RCC 7860 (cell line): ENCODE measurements at regions not wholly inside any gene's neighbourhood (a gene's known extent, or its start where the extent isn't known, plus 50 kb on each side); places are given as distances from the start of the nearest gene placed in this dataset.

Source experiments
- DNase-seq: peaks from one replicate; pipeline ENCODE4 v3.0.0-alpha.2; 2015; ENCODE audit warnings: low spot score
- FAIRE-seq: peaks from 2 replicates; lab custom pipeline; 2012; peaks lifted over from hg19 to GRCh38; lab: Jason Lieb, UNC

- no peak for DNase-seq
Observed at GRCh38 chr6:135791441-135791840, 60.1 kb upstream of the PDE7B start.

DNA sequence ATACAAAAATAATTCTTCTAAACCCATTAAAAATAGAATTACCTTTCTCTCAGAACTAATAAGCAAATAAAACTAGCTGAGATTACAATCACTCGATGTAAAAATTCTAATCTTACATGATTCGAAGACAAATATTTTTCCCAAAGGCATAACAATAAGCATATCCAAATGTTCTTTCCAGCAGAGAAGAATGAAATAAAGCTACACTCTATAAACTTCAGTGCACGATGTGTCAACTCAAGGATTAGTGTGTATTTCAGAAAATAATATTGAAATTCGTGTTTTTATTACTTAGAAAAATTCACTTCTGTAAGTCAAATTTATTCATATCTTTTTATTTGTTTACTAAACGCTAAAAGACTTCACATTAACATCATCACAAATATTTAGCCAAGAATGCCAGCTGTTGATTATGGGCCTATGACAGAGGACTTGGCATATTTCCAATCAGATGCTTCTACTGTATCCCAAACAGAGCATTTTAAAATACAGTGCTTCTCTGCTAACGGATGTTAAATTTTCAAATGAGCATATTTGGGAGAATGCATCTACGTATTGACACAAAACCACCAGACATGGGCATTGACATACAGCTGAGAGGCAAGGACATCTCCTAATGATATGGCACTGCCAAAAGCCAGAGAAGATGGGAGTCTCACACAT lies 54.7 kb upstream of the PDE7B start:
- DNase-seq (no peak), FAIRE-seq (no peak)

More at GRCh38 chr6:135791441-135791840, 60.1 kb upstream of the PDE7B start:
- no peak for FAIRE-seq

DNA sequence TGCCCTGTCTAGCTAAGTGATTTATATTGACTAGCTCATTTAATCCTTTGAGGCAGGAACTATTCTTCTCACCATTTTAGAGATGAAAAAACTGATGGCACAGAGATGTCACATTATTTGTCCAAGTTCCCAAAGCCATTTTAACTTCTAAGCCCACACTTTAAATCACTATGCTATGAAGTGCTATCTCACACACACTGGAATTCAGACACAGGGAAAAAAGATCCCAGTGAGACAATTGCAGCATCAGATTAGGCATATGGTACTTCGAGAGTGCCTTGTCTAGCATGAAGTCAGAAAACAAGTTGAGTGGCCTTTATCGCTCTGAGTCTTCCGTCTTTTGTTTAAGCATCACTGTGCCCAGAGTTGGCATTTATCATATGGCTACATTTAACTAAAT lies 54.1 kb upstream of the PDE7B start:
- DNase-seq (no peak), FAIRE-seq (no peak)

DNA sequence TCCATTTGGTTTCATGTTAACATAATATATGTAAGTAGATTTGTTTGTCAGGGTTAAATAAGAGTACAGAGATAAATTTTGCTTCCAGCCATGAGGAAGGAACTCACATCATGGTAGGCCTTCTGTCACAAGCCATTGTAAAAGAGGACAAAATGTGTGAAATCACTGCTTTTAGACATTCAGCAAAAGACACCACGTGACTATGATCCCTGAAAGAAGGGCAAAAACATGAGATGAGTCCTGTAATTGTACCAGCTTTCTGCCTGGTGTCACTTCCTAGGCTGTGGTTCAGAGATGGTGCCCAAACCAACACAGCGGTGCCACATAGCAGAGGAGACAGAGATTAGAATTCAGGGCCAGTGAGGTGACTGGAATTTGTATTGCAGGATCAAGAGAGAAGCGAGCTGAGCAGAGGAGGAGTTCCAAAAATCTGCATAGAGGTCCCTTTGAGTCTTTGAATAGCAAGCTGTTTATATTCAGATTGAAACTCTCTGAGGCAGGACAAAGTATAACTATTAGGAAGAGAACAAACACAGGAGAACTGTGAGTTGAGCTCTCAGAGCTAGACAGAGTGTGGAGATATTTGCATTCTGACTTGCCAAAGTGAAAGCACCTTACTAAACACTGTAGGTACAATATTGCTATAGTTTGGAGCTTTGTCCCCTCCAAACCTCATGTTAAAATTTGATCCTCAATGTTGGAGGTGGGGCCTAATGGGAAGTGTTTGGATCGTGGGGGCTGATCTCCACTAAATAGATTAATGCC lies 52.6 kb upstream of the PDE7B start:
- no peak for FAIRE-seq
- DNase-seq: no peak
